ENCODE measurements at regions not wholly inside any gene's neighbourhood (a gene's known extent, or its start where the extent isn't known, plus 50 kb on each side); places are given as distances from the start of the nearest gene placed in this dataset.

- no peak for DNase-seq
These were observed 280.4 kb upstream of the DAB1 start for GRCh38 chr1:57704231-57704630.

- DNase-seq = no peak
These were observed 273.0 kb upstream of the DAB1 start for GRCh38 chr1:57696904-57697303.

- DNase-seq = no peak
These were observed 272.2 kb upstream of the DAB1 start for GRCh38 chr1:57696043-57696442.

GRCh38 chr1:57686306-57686705 is 262.4 kb upstream of the DAB1 start:
- no peak for DNase-seq

GRCh38 chr1:57683037-57683942 is 259.4 kb upstream of the DAB1 start:
- no peak for DNase-seq

GRCh38 chr1:57678138-57678537 is 254.3 kb upstream of the DAB1 start:
- DNase-seq = no peak

- DNase-seq = no peak
These were observed 251.9 kb upstream of the DAB1 start for GRCh38 chr1:57675776-57676175.

GRCh38 chr1:57674801-57675200 is 250.9 kb upstream of the DAB1 start:
- DNase-seq = no peak

- no peak for DNase-seq
These were observed 248.7 kb upstream of the DAB1 start for GRCh38 chr1:57672346-57673140.

GRCh38 chr1:57671750-57672149 is 247.9 kb upstream of the DAB1 start:
- DNase-seq = no peak

GRCh38 chr1:57659804-57660203 is 235.9 kb upstream of the DAB1 start:
- DNase-seq = no peak

GRCh38 chr1:57655161-57655560 is 231.3 kb upstream of the DAB1 start:
- DNase-seq = no peak

- DNase-seq = no peak
These were observed 220.8 kb upstream of the DAB1 start for GRCh38 chr1:57644667-57645066.

GRCh38 chr1:57638239-57638638 is 214.4 kb upstream of the DAB1 start:
- DNase-seq = no peak

GRCh38 chr1:57637155-57637554 is 213.3 kb upstream of the DAB1 start:
- peak; percentile 14 for DNase-seq

- DNase-seq = no peak
These were observed 210.0 kb upstream of the DAB1 start for GRCh38 chr1:57633881-57634280.

GRCh38 chr1:57633056-57633455 is 209.2 kb upstream of the DAB1 start:
- no peak for DNase-seq

GRCh38 chr1:57632401-57632800 is 208.5 kb upstream of the DAB1 start:
- no peak for DNase-seq

GRCh38 chr1:57627612-57628011 is 203.8 kb upstream of the DAB1 start:
- DNase-seq = no peak

- no peak for DNase-seq
These were observed 200.1 kb upstream of the DAB1 start for GRCh38 chr1:57623791-57624538.

GRCh38 chr1:57623039-57623790 is 199.4 kb upstream of the DAB1 start:
- DNase-seq = no peak

- no peak for DNase-seq
These were observed 197.9 kb upstream of the DAB1 start for GRCh38 chr1:57621776-57622175.

- DNase-seq = no peak
These were observed 196.7 kb upstream of the DAB1 start for GRCh38 chr1:57620605-57621004.
